ENCODE measurements at regions not wholly inside any gene's neighbourhood (a gene's known extent, or its start where the extent isn't known, plus 50 kb on each side); places are given as distances from the start of the nearest gene placed in this dataset.

DNA sequence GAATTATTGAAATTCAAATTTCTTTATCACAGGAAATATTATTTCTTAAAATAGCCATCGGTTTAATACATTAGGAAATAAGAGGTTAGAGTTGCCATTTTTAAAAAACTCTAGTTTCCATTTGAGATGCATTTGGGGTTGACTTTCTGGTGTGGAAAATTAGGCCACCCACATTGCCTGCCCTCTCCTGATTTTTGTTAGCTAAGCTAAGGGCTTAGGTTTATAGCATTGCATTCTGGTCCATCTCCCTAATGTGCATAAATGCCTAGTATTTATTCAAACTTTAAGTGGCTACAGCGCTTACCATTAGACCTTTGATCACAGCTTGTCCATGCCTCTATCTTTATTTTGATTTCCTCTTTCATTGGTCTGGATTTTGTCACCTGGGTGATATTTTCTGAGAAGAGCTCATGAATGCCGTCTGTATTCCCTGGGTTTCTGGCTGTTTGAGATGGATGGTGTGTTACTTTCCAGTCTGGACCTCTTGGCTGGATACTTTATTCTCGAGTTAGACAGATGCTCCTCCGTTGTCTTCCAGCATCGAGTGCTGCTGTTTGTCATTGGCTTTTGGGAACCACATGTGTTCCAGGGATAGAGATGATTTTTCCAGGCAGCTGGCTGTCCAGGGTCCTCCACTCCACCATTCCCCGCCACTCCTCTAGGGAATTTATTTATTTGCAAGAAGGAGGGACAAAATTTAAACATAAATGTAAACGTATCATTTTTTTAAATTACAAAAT lies 120.3 kb downstream of the KATNIP start:
- Mint-ChIP-seq H3K27ac (no peak overlapping the region), H3K27me3 (no peaks in the 10 kb centered on the region), H3K4me1 (ENCODE audit: low read depth) (no peaks in the 10 kb centered on the region), H3K36me3 (ENCODE audit: low read depth) (peaks cover 42% of the 10 kb centered on the region), H3K9me3 (no peaks in the 10 kb centered on the region), H3K4me3 (no peak overlapping the region)
- ATAC-seq (ENCODE audit: poor library complexity) (no peak), DNase-seq (no peak)
- no peaks in the 10 kb centered on the region for H3K9me3 ChIP-seq (ENCODE audit: control insufficient read depth in 1 of 2, insufficient read depth in 1 of 2, low read length in 2 of 2)
- H3K4me3 ChIP-seq (ENCODE audit: low read length): no peak overlapping the region
- no peaks in the 10 kb centered on the region for H3K4me1 ChIP-seq (ENCODE audit: insufficient read depth, low read length)
- intact Hi-C loops (cut with DNase I, micrococcal nuclease): no loop called here
- no peaks in the 10 kb centered on the region for H3K27me3 ChIP-seq (ENCODE audit: control insufficient read depth in 1 of 2, insufficient read depth in 2 of 2, low read length in 2 of 2)
- TF ChIP-seq CTCF (IDR thresholded peaks at IDR 0.05): no peak
- ChIA-PET CTCF (no interaction called here), POLR2A (no interaction called here)
- no peak overlapping the region for H3K27ac ChIP-seq (ENCODE audit: low read depth in 1 of 2, low read length in 2 of 2)
- no peaks in the 10 kb centered on the region for H3K36me3 ChIP-seq (ENCODE audit: insufficient read depth, low read length)

GRCh38 chr16:27671410-27671809 lies 121.5 kb downstream of the KATNIP start:
- Histone ChIP-seq H3K36me3 (ENCODE audit: insufficient read depth, low read length) (no peaks in the 10 kb centered on the region), H3K27ac (ENCODE audit: low read depth in 1 of 2, low read length in 2 of 2) (no peak overlapping the region), H3K4me3 (ENCODE audit: low read length) (no peak overlapping the region), H3K4me1 (ENCODE audit: insufficient read depth, low read length) (no peaks in the 10 kb centered on the region), H3K9me3 (ENCODE audit: control insufficient read depth in 1 of 2, insufficient read depth in 1 of 2, low read length in 2 of 2) (no peaks in the 10 kb centered on the region), H3K27me3 (ENCODE audit: control insufficient read depth in 1 of 2, insufficient read depth in 2 of 2, low read length in 2 of 2) (no peaks in the 10 kb centered on the region)
- Mint-ChIP-seq H3K9me3 (no peaks in the 10 kb centered on the region), H3K27ac (no peak overlapping the region), H3K4me1 (ENCODE audit: low read depth) (no peaks in the 10 kb centered on the region), H3K27me3 (no peaks in the 10 kb centered on the region), H3K4me3 (no peak overlapping the region), H3K36me3 (ENCODE audit: low read depth) (peaks cover 41% of the 10 kb centered on the region)
- no peak for DNase-seq
- CTCF ChIA-PET: no interaction called here
- intact Hi-C loops (cut with DNase I, micrococcal nuclease): no loop called here
- POLR2A ChIA-PET: no interaction called here
- no peak for ATAC-seq (ENCODE audit: poor library complexity)
- TF ChIP-seq CTCF (IDR thresholded peaks at IDR 0.05): no peak

DNA sequence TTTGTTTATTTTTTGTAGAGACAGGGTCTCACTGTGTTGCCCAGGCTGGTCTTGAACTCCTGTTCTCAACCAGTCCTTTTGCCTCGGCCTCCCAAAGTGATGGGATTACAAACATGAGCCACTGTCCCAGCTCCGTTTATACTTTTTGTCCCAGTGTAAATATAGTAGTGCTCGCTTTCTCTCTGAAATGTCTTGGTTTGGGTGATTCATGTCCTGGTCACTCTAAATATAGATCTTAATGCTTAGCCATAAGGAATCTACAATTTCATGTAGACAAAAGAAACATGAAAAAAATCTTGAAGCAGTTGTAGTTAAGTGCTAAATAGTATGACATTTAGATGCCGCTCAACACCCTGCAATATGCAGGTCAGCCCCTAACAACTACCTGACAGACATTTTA lies 126.9 kb downstream of the KATNIP start:
- Histone ChIP-seq H3K36me3 (ENCODE audit: insufficient read depth, low read length) (peaks cover 10% of the 10 kb centered on the region), H3K27ac (ENCODE audit: low read depth in 1 of 2, low read length in 2 of 2) (no peak overlapping the region), H3K27me3 (ENCODE audit: control insufficient read depth in 1 of 2, insufficient read depth in 2 of 2, low read length in 2 of 2) (no peaks in the 10 kb centered on the region), H3K9me3 (ENCODE audit: control insufficient read depth in 1 of 2, insufficient read depth in 1 of 2, low read length in 2 of 2) (no peaks in the 10 kb centered on the region), H3K4me1 (ENCODE audit: insufficient read depth, low read length) (no peaks in the 10 kb centered on the region), H3K4me3 (ENCODE audit: low read length) (no peak overlapping the region)
- H3K27me3 Mint-ChIP-seq: no peaks in the 10 kb centered on the region
- ATAC-seq (ENCODE audit: poor library complexity) (no peak), DNase-seq (no peak)
- intact Hi-C loops (cut with DNase I, micrococcal nuclease): no loop called here
- ChIA-PET POLR2A (no interaction called here), CTCF (no interaction called here)
- no peaks in the 10 kb centered on the region for H3K4me1 Mint-ChIP-seq (ENCODE audit: low read depth)
- TF ChIP-seq CTCF (IDR thresholded peaks at IDR 0.05): no peak
- H3K9me3 Mint-ChIP-seq: no peaks in the 10 kb centered on the region
- no peak overlapping the region for H3K27ac Mint-ChIP-seq
- peaks cover 74% of the 10 kb centered on the region for H3K36me3 Mint-ChIP-seq (ENCODE audit: low read depth)
- H3K4me3 Mint-ChIP-seq: no peak overlapping the region

Data from CD4-positive, alpha-beta T cell (primary cell).